A549 (cell line): ENCODE measurements at regions not wholly inside any gene's neighbourhood (a gene's known extent, or its start where the extent isn't known, plus 50 kb on each side); places are given as distances from the start of the nearest gene placed in this dataset.
"Not testable (repeated sequence)": the region's sequence is repeated elsewhere in the genome, so short reads cannot be mapped to it uniquely, and the experiment has no call there.

ENCODE experiments used
- MYC ChIP-seq: IDR thresholded peaks from 2 replicates; pipeline ENCODE4 v1.6.1; 2012; ENCODE audit warnings: mild to moderate bottlenecking, inconsistent platforms, low read length, improper control_type of control experiment, borderline replicate concordance
- NFE2L2 ChIP-seq: fragments of 150-350 bp; conservative IDR thresholded peaks from 2 replicates; pipeline ENCODE4 v1.6.1; 2014; ENCODE audit warnings: low read length
- POLR2A ChIP-seq: IDR thresholded peaks from 2 replicates; pipeline ENCODE4 v1.6.1; 2012; ENCODE audit warnings: mild to moderate bottlenecking, low read length
- SREBF2 ChIP-seq: fragments of 450-650 bp; IDR thresholded peaks from 2 replicates; pipeline ENCODE4 v1.6.1; 2014; ENCODE audit warnings: mild to moderate bottlenecking, moderate library complexity
- TF ChIP-seq, protein P1 (sequence below): fragments of >200 bp; sonication (Bioruptor Twin); formaldehyde crosslinking; IDR thresholded peaks from 3 replicates; pipeline ENCODE4 v1.5.1; 2016

DNA sequence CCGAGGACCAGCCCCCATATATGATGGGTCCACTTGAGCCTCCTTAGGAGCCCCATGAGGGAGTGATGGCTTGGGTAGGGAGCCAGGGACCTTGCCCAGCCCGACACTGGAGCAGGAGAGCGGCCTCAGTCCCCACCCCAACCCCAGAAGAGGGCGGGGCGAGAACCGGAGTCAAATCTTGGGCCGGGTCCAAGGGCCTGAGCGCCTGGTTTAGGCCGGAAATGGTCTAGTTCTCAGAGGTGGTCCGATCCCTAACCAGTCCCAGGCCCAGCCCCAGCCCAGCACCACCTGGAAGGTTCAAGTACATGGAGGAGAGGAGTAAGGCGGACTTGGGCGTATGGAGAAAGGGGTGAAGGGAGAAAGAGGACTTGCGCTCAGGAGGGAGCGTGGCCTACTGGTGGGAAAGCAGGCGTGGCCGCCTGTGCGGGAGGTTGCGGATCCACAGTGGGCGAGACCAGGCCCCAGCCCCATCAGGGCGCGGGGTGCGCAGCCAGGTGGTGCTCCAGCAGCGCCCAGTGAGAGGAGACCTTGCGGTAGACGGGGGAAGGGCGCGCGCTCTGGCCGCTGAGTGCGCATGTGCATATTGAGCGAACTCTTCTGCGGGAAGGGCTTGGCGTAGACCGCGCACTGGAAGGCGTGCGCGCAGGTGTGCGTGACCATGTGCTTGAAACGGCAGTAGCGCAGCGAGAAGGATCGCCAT, 88.1 kb downstream of the LIMS3 start:
- not testable (repeated sequence) for TF ChIP-seq POLR2A, SREBF2, MYC, NFE2L2
- TF ChIP-seq, protein P1, sequence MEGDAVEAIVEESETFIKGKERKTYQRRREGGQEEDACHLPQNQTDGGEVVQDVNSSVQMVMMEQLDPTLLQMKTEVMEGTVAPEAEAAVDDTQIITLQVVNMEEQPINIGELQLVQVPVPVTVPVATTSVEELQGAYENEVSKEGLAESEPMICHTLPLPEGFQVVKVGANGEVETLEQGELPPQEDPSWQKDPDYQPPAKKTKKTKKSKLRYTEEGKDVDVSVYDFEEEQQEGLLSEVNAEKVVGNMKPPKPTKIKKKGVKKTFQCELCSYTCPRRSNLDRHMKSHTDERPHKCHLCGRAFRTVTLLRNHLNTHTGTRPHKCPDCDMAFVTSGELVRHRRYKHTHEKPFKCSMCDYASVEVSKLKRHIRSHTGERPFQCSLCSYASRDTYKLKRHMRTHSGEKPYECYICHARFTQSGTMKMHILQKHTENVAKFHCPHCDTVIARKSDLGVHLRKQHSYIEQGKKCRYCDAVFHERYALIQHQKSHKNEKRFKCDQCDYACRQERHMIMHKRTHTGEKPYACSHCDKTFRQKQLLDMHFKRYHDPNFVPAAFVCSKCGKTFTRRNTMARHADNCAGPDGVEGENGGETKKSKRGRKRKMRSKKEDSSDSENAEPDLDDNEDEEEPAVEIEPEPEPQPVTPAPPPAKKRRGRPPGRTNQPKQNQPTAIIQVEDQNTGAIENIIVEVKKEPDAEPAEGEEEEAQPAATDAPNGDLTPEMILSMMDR: not testable (repeated sequence)
